GM23338 (cell line): ENCODE measurements at regions not wholly inside any gene's neighbourhood (a gene's known extent, or its start where the extent isn't known, plus 50 kb on each side); places are given as distances from the start of the nearest gene placed in this dataset.

ENCODE experiments used
- ATAC-seq: fragments of 200-7000 bp; cut with Tn5 transposase; 3 replicates; pipeline ENCODE4 v1.9.1; 2020
- DNase-seq: peaks from one replicate; pipeline ENCODE4 v3.0.0-alpha.2; 2015; ENCODE audit warnings: low spot score
- H2AFZ ChIP-seq: fragments of 200-600 bp; sonication (generic); 2 replicates; pipeline ENCODE4 v1.8.0; 2016; ENCODE audit warnings: antibody characterized with exemption, mild to moderate bottlenecking, moderate library complexity
- H3F3A ChIP-seq: fragments of 200-600 bp; sonication (generic); replicated peaks from 2 replicates; pipeline ENCODE4 v1.8.0; 2017; ENCODE audit warnings: antibody characterized with exemption, mixed run types, low read depth
- H3K27ac ChIP-seq: fragments of 200-600 bp; sonication (generic); 2 replicates; pipeline ENCODE4 v1.6.1; 2016; ENCODE audit warnings: low read depth
- H3K27me3 ChIP-seq: fragments of 200-600 bp; sonication (generic); 2 replicates; pipeline ENCODE4 v1.8.0; 2016; ENCODE audit warnings: mild to moderate bottlenecking, mixed run types, moderate library complexity; ENCODE audit not compliant: insufficient read depth
- H3K36me3 ChIP-seq: fragments of 200-600 bp; sonication (generic); 2 replicates; pipeline ENCODE4 v1.8.0; 2016; ENCODE audit warnings: mild to moderate bottlenecking; ENCODE audit not compliant: insufficient read depth
- H3K4me1 ChIP-seq: fragments of 200-600 bp; sonication (generic); 2 replicates; pipeline ENCODE4 v1.8.0; 2016; ENCODE audit warnings: mild to moderate bottlenecking, moderate library complexity; ENCODE audit not compliant: insufficient read depth
- H3K4me2 ChIP-seq: fragments of 200-600 bp; sonication (generic); 2 replicates; pipeline ENCODE4 v1.7.1; 2017; ENCODE audit warnings: mixed run types
- H3K4me3 ChIP-seq: fragments of 200-600 bp; sonication (generic); 2 replicates; pipeline ENCODE4 v1.6.1; 2016; ENCODE audit warnings: mixed run types
- H3K79me2 ChIP-seq: fragments of 200-600 bp; sonication (generic); replicated peaks from 2 replicates; pipeline ENCODE4 v1.8.0; 2017; ENCODE audit warnings: mild to moderate bottlenecking; ENCODE audit not compliant: insufficient read depth
- H3K9me2 ChIP-seq: fragments of 200-600 bp; sonication (generic); 2 replicates; pipeline ENCODE4 v1.8.0; 2017; ENCODE audit not compliant: insufficient read depth
- H4K20me1 ChIP-seq: fragments of 200-600 bp; sonication (generic); replicated peaks from 2 replicates; pipeline ENCODE4 v1.8.0; 2017; ENCODE audit warnings: mild to moderate bottlenecking; ENCODE audit not compliant: insufficient read depth
- H3K27ac Mint-ChIP-seq: 2 replicates; pipeline ENCODE4 v1.8.0; 2020; ENCODE audit warnings: inconsistent platforms, mild to moderate bottlenecking, moderate library complexity, mixed read lengths
- H3K27me3 Mint-ChIP-seq: 3 replicates; pipeline ENCODE4 v1.8.0; 2022; ENCODE audit warnings: low read depth, mild to moderate bottlenecking, moderate library complexity, mixed read lengths, inconsistent platforms; ENCODE audit not compliant: insufficient read depth, poor library complexity
- H3K36me3 Mint-ChIP-seq: 3 replicates; pipeline ENCODE4 v1.8.0; 2021; ENCODE audit warnings: low read depth, mild to moderate bottlenecking, inconsistent platforms, moderate library complexity, mixed read lengths
- H3K4me1 Mint-ChIP-seq: 3 replicates; pipeline ENCODE4 v1.8.0; 2020; ENCODE audit warnings: mild to moderate bottlenecking, inconsistent platforms, mixed read lengths
- H3K4me3 Mint-ChIP-seq: 3 replicates; pipeline ENCODE4 v1.8.0; 2021; ENCODE audit warnings: moderate library complexity, mild to moderate bottlenecking, inconsistent platforms, mixed read lengths
- H3K9me3 Mint-ChIP-seq: 3 replicates; pipeline ENCODE4 v1.8.0; 2020; ENCODE audit warnings: moderate library complexity, mild to moderate bottlenecking, inconsistent platforms, mixed read lengths
- CREB1 ChIP-seq: fragments of 250-450 bp; sonication (Bioruptor Pico); IDR thresholded peaks from 2 replicates; pipeline ENCODE4 v1.5.0; 2020; ENCODE audit warnings: low read depth, mild to moderate bottlenecking, moderate library complexity
- EZH2 ChIP-seq: fragments of 200-600 bp; sonication (generic); IDR thresholded peaks from one replicate; pipeline ENCODE4 v1.8.0; 2017; ENCODE audit warnings: antibody characterized with exemption, mild to moderate bottlenecking, low read depth; ENCODE audit not compliant: unreplicated experiment
- EZH2phosphoT487 ChIP-seq: fragments of 200-600 bp; sonication (generic); IDR thresholded peaks from one replicate; pipeline ENCODE4 v1.8.1; 2018; ENCODE audit warnings: antibody characterized with exemption; ENCODE audit not compliant: unreplicated experiment
- JUNB ChIP-seq: IDR thresholded peaks from one replicate; pipeline ENCODE4 v1.6.1; 2016; ENCODE audit warnings: antibody characterized with exemption; ENCODE audit not compliant: unreplicated experiment
- NANOG ChIP-seq: IDR thresholded peaks from 2 replicates; pipeline ENCODE4 v1.6.1; 2016; ENCODE audit warnings: antibody characterized with exemption, borderline replicate concordance
- STAT1 ChIP-seq: IDR thresholded peaks from one replicate; pipeline ENCODE4 v1.6.1; 2016; ENCODE audit warnings: antibody characterized with exemption; ENCODE audit not compliant: unreplicated experiment
- ZNF114 ChIP-seq: fragments of 250-450 bp; sonication (Bioruptor Pico); IDR thresholded peaks from 2 replicates; pipeline ENCODE4 v1.5.0; 2020; ENCODE audit warnings: mild to moderate bottlenecking, moderate library complexity
- ZNF331 ChIP-seq: fragments of 250-450 bp; sonication (Bioruptor Pico); IDR thresholded peaks from 2 replicates; pipeline ENCODE4 v1.5.0; 2020; ENCODE audit warnings: low read depth, mild to moderate bottlenecking, moderate library complexity
- TF ChIP-seq, protein P1 (sequence below): fragments of 250-450 bp; sonication (Bioruptor Pico); IDR thresholded peaks from 2 replicates; pipeline ENCODE4 v1.5.0; 2020; ENCODE audit warnings: mild to moderate bottlenecking, moderate library complexity
- TF ChIP-seq, protein P2 (sequence below): IDR thresholded peaks from one replicate; pipeline ENCODE4 v1.6.1; 2018; ENCODE audit warnings: antibody characterized with exemption; ENCODE audit not compliant: unreplicated experiment
- TF ChIP-seq, protein P3 (sequence below), 2 experiments: fragments of 200-600 bp in 1 of 2; sonication (generic) in 1 of 2; conservative IDR thresholded peaks; 2 replicates each; pipeline versions ENCODE4 v1.5.1 to v1.6.1; 2016 to 2017; ENCODE audit warnings: antibody characterized with exemption in 2 of 2, low read depth in 2 of 2, mild to moderate bottlenecking in 2 of 2, moderate library complexity in 1 of 2
- TF ChIP-seq, protein P4 (sequence below): IDR thresholded peaks from 2 replicates; pipeline ENCODE4 v1.6.1; 2016; ENCODE audit warnings: antibody characterized with exemption

DNA sequence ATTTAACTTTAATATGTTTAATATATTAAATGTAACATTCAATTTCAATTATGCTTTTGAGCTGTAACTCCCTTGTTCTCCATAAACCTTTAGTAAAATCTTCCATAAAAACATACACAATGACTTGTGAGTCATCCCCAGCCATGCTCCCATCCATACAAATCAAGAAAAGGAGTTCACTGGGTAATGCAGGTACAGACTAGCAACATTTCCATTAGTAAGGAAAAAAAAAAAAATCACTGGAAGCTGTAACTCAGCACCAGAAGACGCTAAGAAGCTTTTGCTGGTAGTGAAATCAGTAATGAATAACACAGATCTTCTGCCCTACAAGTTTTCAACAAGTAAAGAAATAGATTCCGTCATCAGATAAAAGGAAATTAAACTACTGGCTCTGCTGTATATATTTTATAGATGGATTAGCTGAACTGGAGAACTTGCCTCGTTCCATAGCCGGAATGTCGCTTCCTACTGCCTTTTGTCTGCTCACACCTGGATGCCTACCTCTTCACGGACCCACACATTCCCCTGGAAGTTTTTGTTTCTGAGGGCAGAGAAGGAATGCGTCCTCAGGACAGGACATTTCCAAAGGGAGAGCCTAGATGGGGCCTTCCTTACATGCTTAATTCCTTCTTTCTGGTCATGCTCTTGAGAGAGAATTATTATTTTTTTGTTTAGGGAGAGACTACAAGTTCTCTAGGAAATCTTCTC lies 298.4 kb upstream of the ANKRD50 start (continued):
- TF ChIP-seq, protein P1, sequence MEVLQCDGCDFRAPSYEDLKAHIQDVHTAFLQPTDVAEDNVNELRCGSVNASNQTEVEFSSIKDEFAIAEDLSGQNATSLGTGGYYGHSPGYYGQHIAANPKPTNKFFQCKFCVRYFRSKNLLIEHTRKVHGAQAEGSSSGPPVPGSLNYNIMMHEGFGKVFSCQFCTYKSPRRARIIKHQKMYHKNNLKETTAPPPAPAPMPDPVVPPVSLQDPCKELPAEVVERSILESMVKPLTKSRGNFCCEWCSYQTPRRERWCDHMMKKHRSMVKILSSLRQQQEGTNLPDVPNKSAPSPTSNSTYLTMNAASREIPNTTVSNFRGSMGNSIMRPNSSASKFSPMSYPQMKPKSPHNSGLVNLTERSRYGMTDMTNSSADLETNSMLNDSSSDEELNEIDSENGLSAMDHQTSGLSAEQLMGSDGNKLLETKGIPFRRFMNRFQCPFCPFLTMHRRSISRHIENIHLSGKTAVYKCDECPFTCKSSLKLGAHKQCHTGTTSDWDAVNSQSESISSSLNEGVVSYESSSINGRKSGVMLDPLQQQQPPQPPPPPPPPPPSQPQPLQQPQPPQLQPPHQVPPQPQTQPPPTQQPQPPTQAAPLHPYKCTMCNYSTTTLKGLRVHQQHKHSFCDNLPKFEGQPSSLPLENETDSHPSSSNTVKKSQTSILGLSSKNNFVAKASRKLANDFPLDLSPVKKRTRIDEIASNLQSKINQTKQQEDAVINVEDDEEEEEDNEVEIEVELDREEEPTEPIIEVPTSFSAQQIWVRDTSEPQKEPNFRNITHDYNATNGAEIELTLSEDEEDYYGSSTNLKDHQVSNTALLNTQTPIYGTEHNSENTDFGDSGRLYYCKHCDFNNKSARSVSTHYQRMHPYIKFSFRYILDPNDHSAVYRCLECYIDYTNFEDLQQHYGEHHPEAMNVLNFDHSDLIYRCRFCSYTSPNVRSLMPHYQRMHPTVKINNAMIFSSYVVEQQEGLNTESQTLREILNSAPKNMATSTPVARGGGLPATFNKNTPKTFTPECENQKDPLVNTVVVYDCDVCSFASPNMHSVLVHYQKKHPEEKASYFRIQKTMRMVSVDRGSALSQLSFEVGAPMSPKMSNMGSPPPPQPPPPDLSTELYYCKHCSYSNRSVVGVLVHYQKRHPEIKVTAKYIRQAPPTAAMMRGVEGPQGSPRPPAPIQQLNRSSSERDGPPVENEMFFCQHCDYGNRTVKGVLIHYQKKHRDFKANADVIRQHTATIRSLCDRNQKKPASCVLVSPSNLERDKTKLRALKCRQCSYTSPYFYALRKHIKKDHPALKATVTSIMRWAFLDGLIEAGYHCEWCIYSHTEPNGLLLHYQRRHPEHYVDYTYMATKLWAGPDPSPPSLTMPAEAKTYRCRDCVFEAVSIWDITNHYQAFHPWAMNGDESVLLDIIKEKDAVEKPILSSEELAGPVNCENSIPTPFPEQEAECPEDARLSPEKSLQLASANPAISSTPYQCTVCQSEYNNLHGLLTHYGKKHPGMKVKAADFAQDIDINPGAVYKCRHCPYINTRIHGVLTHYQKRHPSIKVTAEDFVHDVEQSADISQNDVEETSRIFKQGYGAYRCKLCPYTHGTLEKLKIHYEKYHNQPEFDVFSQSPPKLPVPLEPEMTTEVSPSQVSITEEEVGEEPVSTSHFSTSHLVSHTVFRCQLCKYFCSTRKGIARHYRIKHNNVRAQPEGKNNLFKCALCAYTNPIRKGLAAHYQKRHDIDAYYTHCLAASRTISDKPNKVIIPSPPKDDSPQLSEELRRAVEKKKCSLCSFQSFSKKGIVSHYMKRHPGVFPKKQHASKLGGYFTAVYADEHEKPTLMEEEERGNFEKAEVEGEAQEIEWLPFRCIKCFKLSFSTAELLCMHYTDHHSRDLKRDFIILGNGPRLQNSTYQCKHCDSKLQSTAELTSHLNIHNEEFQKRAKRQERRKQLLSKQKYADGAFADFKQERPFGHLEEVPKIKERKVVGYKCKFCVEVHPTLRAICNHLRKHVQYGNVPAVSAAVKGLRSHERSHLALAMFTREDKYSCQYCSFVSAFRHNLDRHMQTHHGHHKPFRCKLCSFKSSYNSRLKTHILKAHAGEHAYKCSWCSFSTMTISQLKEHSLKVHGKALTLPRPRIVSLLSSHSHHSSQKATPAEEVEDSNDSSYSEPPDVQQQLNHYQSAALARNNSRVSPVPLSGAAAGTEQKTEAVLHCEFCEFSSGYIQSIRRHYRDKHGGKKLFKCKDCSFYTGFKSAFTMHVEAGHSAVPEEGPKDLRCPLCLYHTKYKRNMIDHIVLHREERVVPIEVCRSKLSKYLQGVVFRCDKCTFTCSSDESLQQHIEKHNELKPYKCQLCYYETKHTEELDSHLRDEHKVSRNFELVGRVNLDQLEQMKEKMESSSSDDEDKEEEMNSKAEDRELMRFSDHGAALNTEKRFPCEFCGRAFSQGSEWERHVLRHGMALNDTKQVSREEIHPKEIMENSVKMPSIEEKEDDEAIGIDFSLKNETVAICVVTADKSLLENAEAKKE = peak; percentile 97
- TF ChIP-seq ZNF114 (CRISPR knock-in tag) = 0 out of 2 replicates have a peak, but pooled peaks have one; percentile 69

DNA sequence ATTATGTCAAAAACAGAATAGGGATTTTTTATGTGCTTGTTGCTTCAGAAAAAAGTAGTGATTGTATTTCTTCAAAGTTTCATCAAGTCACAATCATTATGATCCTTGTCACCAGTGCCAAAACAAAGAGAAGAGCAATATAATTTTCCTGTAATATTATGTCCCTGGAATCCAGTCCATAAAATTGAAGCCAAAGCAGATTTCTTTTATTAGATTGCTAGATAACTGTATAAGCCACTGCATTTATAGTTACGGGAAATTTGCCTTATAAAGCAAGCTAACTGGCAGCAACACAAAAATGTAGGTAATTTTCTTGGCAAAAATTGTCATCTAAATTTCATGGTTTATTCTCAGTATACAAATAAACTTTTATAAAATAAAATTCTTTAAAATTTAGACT lies 296.1 kb upstream of the ANKRD50 start:
- H4K20me1 ChIP-seq = no peaks in the 10 kb centered on the region
- no peak overlapping the region for H3K27ac Mint-ChIP-seq
- no peak for ATAC-seq
- H3F3A ChIP-seq = no peaks in the 10 kb centered on the region
- peaks cover 18% of the 10 kb centered on the region; the same call in 1 of the 2 replicates for H3K4me1 ChIP-seq
- H3K27ac ChIP-seq = no peak overlapping the region
- H3K9me3 Mint-ChIP-seq = peaks cover 10% of the 10 kb centered on the region
- H3K27me3 ChIP-seq = no peaks in the 10 kb centered on the region
- H3K4me3 Mint-ChIP-seq = no peak overlapping the region
- no peak overlapping the region for H3K4me3 ChIP-seq
- H3K79me2 ChIP-seq = no peaks in the 10 kb centered on the region
- no peak overlapping the region for H3K4me2 ChIP-seq
- H2AFZ ChIP-seq = no peak overlapping the region
- H3K27me3 Mint-ChIP-seq = no peaks in the 10 kb centered on the region
- peaks cover 5% of the 10 kb centered on the region; the same call in 1 of the 2 replicates for H3K36me3 ChIP-seq
- H3K9me2 ChIP-seq = peaks cover 6% of the 10 kb centered on the region
- no peak for DNase-seq
- H3K36me3 Mint-ChIP-seq = peaks cover 15% of the 10 kb centered on the region
- H3K4me1 Mint-ChIP-seq = peaks cover 16% of the 10 kb centered on the region
- TF ChIP-seq, protein P2, sequence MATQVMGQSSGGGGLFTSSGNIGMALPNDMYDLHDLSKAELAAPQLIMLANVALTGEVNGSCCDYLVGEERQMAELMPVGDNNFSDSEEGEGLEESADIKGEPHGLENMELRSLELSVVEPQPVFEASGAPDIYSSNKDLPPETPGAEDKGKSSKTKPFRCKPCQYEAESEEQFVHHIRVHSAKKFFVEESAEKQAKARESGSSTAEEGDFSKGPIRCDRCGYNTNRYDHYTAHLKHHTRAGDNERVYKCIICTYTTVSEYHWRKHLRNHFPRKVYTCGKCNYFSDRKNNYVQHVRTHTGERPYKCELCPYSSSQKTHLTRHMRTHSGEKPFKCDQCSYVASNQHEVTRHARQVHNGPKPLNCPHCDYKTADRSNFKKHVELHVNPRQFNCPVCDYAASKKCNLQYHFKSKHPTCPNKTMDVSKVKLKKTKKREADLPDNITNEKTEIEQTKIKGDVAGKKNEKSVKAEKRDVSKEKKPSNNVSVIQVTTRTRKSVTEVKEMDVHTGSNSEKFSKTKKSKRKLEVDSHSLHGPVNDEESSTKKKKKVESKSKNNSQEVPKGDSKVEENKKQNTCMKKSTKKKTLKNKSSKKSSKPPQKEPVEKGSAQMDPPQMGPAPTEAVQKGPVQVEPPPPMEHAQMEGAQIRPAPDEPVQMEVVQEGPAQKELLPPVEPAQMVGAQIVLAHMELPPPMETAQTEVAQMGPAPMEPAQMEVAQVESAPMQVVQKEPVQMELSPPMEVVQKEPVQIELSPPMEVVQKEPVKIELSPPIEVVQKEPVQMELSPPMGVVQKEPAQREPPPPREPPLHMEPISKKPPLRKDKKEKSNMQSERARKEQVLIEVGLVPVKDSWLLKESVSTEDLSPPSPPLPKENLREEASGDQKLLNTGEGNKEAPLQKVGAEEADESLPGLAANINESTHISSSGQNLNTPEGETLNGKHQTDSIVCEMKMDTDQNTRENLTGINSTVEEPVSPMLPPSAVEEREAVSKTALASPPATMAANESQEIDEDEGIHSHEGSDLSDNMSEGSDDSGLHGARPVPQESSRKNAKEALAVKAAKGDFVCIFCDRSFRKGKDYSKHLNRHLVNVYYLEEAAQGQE = no peak
- no peak for TF ChIP-seq NANOG
- TF ChIP-seq CREB1 (CRISPR knock-in tag) = no peak
- TF ChIP-seq EZH2phosphoT487 = no peak
- TF ChIP-seq STAT1 = no peak
- TF ChIP-seq JUNB = no peak
- TF ChIP-seq ZNF331 (CRISPR knock-in tag) = no peak
- TF ChIP-seq, protein P3, sequence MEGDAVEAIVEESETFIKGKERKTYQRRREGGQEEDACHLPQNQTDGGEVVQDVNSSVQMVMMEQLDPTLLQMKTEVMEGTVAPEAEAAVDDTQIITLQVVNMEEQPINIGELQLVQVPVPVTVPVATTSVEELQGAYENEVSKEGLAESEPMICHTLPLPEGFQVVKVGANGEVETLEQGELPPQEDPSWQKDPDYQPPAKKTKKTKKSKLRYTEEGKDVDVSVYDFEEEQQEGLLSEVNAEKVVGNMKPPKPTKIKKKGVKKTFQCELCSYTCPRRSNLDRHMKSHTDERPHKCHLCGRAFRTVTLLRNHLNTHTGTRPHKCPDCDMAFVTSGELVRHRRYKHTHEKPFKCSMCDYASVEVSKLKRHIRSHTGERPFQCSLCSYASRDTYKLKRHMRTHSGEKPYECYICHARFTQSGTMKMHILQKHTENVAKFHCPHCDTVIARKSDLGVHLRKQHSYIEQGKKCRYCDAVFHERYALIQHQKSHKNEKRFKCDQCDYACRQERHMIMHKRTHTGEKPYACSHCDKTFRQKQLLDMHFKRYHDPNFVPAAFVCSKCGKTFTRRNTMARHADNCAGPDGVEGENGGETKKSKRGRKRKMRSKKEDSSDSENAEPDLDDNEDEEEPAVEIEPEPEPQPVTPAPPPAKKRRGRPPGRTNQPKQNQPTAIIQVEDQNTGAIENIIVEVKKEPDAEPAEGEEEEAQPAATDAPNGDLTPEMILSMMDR (conservative IDR thresholded peaks at IDR 0.05; ENCODE audit: low read depth in 2 of 2) = no peak
- TF ChIP-seq, protein P4, sequence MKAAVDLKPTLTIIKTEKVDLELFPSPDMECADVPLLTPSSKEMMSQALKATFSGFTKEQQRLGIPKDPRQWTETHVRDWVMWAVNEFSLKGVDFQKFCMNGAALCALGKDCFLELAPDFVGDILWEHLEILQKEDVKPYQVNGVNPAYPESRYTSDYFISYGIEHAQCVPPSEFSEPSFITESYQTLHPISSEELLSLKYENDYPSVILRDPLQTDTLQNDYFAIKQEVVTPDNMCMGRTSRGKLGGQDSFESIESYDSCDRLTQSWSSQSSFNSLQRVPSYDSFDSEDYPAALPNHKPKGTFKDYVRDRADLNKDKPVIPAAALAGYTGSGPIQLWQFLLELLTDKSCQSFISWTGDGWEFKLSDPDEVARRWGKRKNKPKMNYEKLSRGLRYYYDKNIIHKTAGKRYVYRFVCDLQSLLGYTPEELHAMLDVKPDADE = no peak
- no peak for TF ChIP-seq ZNF114 (CRISPR knock-in tag)
- no peak for TF ChIP-seq EZH2
